ENCODE measurements at regions not wholly inside any gene's neighbourhood (a gene's known extent, or its start where the extent isn't known, plus 50 kb on each side); places are given as distances from the start of the nearest gene placed in this dataset.

DNA sequence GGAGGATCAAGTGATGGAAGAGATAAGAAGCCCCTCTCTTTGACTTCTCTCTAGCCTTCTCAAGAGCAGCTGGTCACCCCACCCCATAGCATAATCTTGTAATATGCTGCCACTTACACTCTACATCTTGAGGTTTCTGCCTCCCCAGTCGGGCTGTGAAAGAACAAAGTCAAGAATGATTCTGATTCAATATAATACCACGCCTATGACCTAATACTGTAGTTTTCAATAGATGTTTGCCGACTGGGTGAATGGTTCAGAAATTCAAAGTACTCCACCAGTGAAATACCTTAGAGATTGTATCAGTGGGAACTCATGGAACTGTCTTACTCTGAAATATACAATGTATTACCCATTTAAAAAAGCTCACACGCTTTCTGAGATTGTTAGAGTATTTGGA, 93.0 kb upstream of the ZFHX3 start:
- no peak for DNase-seq
- Histone ChIP-seq H3K4me1 (peaks cover 0 to 18% (median 3%) of the 10 kb centered on the region in 12 donors), H3K9me3 (no peaks in the 10 kb centered on the region), H3K4me3 (no peak overlapping the region), H3K36me3 (no peaks in the 10 kb centered on the region), H3K27me3 (no peaks in the 10 kb centered on the region), H3K27ac (no peak overlapping the region)
- intact Hi-C loops (cut with DNase I): no loop called here
- ATAC-seq: no peak
- 85 to 88% (median 87%) methylated on average over 4 of the region's 4 CpGs for WGBS, 4 donors
- TF ChIP-seq, protein P1, sequence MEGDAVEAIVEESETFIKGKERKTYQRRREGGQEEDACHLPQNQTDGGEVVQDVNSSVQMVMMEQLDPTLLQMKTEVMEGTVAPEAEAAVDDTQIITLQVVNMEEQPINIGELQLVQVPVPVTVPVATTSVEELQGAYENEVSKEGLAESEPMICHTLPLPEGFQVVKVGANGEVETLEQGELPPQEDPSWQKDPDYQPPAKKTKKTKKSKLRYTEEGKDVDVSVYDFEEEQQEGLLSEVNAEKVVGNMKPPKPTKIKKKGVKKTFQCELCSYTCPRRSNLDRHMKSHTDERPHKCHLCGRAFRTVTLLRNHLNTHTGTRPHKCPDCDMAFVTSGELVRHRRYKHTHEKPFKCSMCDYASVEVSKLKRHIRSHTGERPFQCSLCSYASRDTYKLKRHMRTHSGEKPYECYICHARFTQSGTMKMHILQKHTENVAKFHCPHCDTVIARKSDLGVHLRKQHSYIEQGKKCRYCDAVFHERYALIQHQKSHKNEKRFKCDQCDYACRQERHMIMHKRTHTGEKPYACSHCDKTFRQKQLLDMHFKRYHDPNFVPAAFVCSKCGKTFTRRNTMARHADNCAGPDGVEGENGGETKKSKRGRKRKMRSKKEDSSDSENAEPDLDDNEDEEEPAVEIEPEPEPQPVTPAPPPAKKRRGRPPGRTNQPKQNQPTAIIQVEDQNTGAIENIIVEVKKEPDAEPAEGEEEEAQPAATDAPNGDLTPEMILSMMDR (IDR thresholded peaks at IDR 0.05): no peak
- TF ChIP-seq POLR2A (IDR thresholded peaks at IDR 0.05): no peak

DNA sequence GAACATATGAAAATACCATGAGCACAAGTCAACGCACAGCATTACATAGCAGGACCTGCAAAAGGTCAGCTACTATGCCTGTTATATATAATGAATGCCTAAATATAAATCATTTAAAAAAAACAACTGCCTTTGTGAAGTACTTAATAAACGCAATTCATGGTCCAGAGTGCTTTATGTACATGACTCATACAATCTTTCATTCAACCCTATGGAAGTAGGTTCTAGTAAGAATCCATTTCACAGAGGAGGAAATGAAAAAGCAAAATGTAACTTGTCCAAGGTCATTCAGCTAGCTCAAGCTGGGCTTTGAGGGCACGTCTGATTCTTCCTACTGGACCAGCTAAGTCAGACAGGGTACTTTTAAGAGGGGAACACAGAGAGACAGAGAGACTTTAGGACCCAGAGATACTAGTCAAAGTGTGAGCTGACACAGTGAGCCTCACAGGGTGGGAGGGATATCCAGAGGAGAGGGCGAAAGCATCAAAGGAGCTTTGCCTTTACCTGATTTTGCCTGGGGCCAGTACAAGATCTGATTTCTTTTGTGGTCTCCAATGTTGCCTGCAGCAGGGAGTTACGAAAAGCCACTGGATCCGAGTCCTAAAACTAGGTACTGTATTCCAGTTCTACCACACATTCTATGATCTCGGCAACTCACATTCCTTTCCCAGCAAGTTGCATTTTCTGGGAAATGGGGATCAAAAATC, 83.4 kb upstream of the ZFHX3 start:
- peaks cover 0 to 12% (median 0%) of the 10 kb centered on the region in 12 donors for H3K9me3 ChIP-seq
- peaks cover 0 to 5% (median 0%) of the 10 kb centered on the region in 12 donors for H3K4me1 ChIP-seq
- ATAC-seq: no peak
- H3K27ac ChIP-seq: peak overlapping the region in 1 of 12 donors; percentile 29
- H3K27me3 ChIP-seq: no peaks in the 10 kb centered on the region
- no peak for TF ChIP-seq POLR2A (IDR thresholded peaks at IDR 0.05)
- TF ChIP-seq, protein P1 (IDR thresholded peaks at IDR 0.05): no peak
- WGBS, 4 donors: 83 to 94% (median 86%) methylated on average over 7 of the region's 7 CpGs
- intact Hi-C loops (cut with DNase I): no loop called here
- H3K36me3 ChIP-seq: no peaks in the 10 kb centered on the region
- no peak overlapping the region for H3K4me3 ChIP-seq
- no peak for DNase-seq

DNA sequence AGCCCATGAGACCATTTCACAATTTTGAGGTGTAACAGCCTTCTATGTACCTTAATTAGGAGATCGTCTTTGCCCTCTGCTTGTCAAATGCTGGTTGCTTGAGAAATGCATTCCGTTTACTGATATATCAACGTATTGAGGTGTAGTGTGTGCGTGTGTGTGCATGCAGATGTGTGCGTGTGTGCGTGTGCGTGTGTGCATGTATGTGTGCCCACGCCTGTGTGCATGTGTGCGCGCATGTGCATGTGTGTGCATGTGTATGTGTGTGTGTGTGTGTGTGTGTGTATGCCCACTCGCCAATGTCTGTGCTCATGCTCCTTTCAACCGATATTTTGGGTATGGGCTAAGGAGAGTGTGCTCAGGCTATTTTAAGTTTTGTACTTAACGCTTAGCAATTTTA, 81.5 kb upstream of the ZFHX3 start:
- intact Hi-C loops (cut with DNase I): no loop called here
- DNase-seq (no peak), ATAC-seq (no peak)
- Histone ChIP-seq H3K9me3 (peaks cover 0 to 12% (median 0%) of the 10 kb centered on the region in 12 donors), H3K36me3 (no peaks in the 10 kb centered on the region), H3K4me3 (no peak overlapping the region), H3K27me3 (no peaks in the 10 kb centered on the region), H3K27ac (peak overlapping the region in 1 of 12 donors; percentile 42), H3K4me1 (peaks cover 0 to 24% (median 0%) of the 10 kb centered on the region in 12 donors)
- WGBS, 4 donors: 90 to 95% (median 94%) methylated on average over 13 of the region's 13 CpGs
- TF ChIP-seq, protein P1 (IDR thresholded peaks at IDR 0.05): no peak
- no peak for TF ChIP-seq POLR2A (IDR thresholded peaks at IDR 0.05)

DNA sequence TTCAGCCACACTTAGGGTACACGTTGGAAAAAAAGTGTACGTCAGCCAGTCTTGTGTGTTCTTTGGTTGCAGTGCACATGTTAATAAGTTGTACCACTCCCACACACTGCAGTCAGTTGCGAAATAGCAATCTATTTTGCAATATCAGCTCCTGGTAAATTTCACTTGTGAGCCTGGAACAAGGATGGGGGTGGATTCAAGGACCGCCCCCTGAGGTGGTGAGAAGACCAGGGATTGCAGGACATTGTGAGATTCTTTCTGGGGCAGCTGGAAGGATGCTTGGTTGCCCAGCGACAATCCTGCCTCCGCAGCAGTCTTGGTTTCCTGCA, 78.6 kb upstream of the ZFHX3 start:
- 72 to 78% (median 75%) methylated on average over 6 of the region's 6 CpGs for WGBS, 4 donors
- Histone ChIP-seq H3K27ac (peak overlapping the region in 4 of 12 donors; percentile 17 to 76 (median 54)), H3K36me3 (no peaks in the 10 kb centered on the region), H3K27me3 (no peaks in the 10 kb centered on the region), H3K9me3 (peaks cover 0 to 12% (median 0%) of the 10 kb centered on the region in 12 donors), H3K4me3 (no peak overlapping the region), H3K4me1 (peaks cover 0 to 50% (median 9%) of the 10 kb centered on the region in 12 donors)
- intact Hi-C loops (cut with DNase I): no loop called here
- no peak for TF ChIP-seq POLR2A (IDR thresholded peaks at IDR 0.05)
- TF ChIP-seq, protein P1 (IDR thresholded peaks at IDR 0.05): no peak
- DNase-seq (peak in 2 of 5 donors; percentile 59), ATAC-seq (peak in 3 of 4 donors; percentile 44 to 79 (median 78))
